Dermis microvascular lymphatic vessel endothelial cell (primary cell): ENCODE measurements at regions not wholly inside any gene's neighbourhood (a gene's known extent, or its start where the extent isn't known, plus 50 kb on each side); places are given as distances from the start of the nearest gene placed in this dataset.

Source experiments
- DNase-seq, 2 donors: peaks; one replicate each; pipeline versions ENCODE4 v3.0.0 to v3.0.0-alpha.2; 2010; ENCODE audit warnings: low read depth in 2 of 2

GRCh38 chr10:31606841-31607240 lies 287.8 kb downstream of the ZEB1 start:
- DNase-seq, result no peak

GRCh38 chr10:31605861-31606525 lies 287.0 kb downstream of the ZEB1 start:
- no peak for DNase-seq

- DNase-seq, result no peak
Measured at GRCh38 chr10:31605426-31605825, 286.4 kb downstream of the ZEB1 start.

GRCh38 chr10:31604646-31605170 lies 285.7 kb downstream of the ZEB1 start:
- no peak for DNase-seq

GRCh38 chr10:31604096-31604495 lies 285.1 kb downstream of the ZEB1 start:
- DNase-seq, result no peak

GRCh38 chr10:31603235-31604087 lies 284.4 kb downstream of the ZEB1 start:
- DNase-seq, result peak; percentile 68 to 88

GRCh38 chr10:31602541-31603234 lies 283.7 kb downstream of the ZEB1 start:
- DNase-seq, result peak; percentile 70 to 75

GRCh38 chr10:31601136-31601535 lies 282.1 kb downstream of the ZEB1 start:
- no peak for DNase-seq

- DNase-seq, result no peak
Measured at GRCh38 chr10:31599626-31600504, 280.8 kb downstream of the ZEB1 start.

GRCh38 chr10:31596765-31597164 lies 277.7 kb downstream of the ZEB1 start:
- no peak for DNase-seq

GRCh38 chr10:31595992-31596391 lies 277.0 kb downstream of the ZEB1 start:
- DNase-seq, result no peak

- no peak for DNase-seq
Measured at GRCh38 chr10:31594347-31594873, 275.4 kb downstream of the ZEB1 start.

- DNase-seq, result no peak
Measured at GRCh38 chr10:31593124-31593523, 274.1 kb downstream of the ZEB1 start.

GRCh38 chr10:31591569-31591968 lies 272.6 kb downstream of the ZEB1 start:
- no peak for DNase-seq

- no peak for DNase-seq
Measured at GRCh38 chr10:31590023-31590800, 271.2 kb downstream of the ZEB1 start.

GRCh38 chr10:31587691-31588090 lies 268.7 kb downstream of the ZEB1 start:
- no peak for DNase-seq

- no peak for DNase-seq
Measured at GRCh38 chr10:31586723-31587638, 268.0 kb downstream of the ZEB1 start.

GRCh38 chr10:31584876-31585275 lies 265.9 kb downstream of the ZEB1 start:
- no peak for DNase-seq

- no peak for DNase-seq
Measured at GRCh38 chr10:31584098-31584631, 265.1 kb downstream of the ZEB1 start.
